Transverse colon (tissue), 3 donors: ENCODE measurements at regions not wholly inside any gene's neighbourhood (a gene's known extent, or its start where the extent isn't known, plus 50 kb on each side); places are given as distances from the start of the nearest gene placed in this dataset.
"Not testable (repeated sequence)": the region's sequence is repeated elsewhere in the genome, so short reads cannot be mapped to it uniquely, and the experiment has no call there.

Source experiments
- CTCF ChIP-seq, 5 experiments: fragments of 200-600 bp in 3 of 5; fragments of 450-650 bp in 2 of 5; sonication (generic) in 3 of 5; IDR thresholded peaks; 1 replicate in 2 of 5; 2 replicates in 3 of 5; pipeline ENCODE4 v1.5.1; 2016 to 2017; ENCODE audit warnings: antibody characterized with exemption in 5 of 5, inconsistent platforms in 3 of 5, mild to moderate bottlenecking in 2 of 5, moderate library complexity in 1 of 5
- EP300 ChIP-seq: sonication (generic); formaldehyde crosslinking; IDR thresholded peaks from one replicate; pipeline ENCODE4 v1.6.1; 2017; ENCODE audit warnings: antibody characterized with exemption, low read depth
- POLR2A ChIP-seq: fragments of 450-650 bp; IDR thresholded peaks from one replicate; pipeline ENCODE4 v1.6.1; 2016; ENCODE audit warnings: antibody characterized with exemption, mild to moderate bottlenecking, moderate library complexity

GRCh38 chr12:47401196-47401595 lies 304.6 kb downstream of the RPAP3 start:
- not testable (repeated sequence) for TF ChIP-seq EP300; POLR2A; CTCF (IDR thresholded peaks at IDR 0.05)
